ENCODE measurements at regions not wholly inside any gene's neighbourhood (a gene's known extent, or its start where the extent isn't known, plus 50 kb on each side); places are given as distances from the start of the nearest gene placed in this dataset.
"Not testable (repeated sequence)": the region's sequence is repeated elsewhere in the genome, so short reads cannot be mapped to it uniquely, and the experiment has no call there.

DNA sequence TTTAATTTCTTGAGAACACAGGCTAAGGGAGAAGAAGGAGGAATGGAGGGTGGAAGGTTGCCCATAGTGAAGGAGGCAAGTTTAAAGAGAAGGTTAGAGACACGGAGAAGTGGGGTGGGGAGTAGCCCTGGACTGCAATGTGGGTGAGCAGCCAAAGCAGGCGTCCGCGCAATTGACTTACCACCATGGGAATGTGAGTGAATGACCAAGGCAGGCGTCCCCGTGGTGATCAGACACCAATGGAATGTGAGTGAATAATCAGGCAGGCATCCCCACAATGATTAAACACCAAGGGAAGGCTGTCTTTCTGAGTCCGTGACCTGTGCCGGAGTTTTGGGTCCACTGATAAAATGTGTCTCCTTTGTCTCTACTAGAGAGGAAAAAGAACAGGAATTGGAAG, 1223.1 kb downstream of the ARAP2 start:
- 98% methylated on average over 8 of the region's 8 CpGs for WGBS (ENCODE audit: insufficient coverage)

DNA sequence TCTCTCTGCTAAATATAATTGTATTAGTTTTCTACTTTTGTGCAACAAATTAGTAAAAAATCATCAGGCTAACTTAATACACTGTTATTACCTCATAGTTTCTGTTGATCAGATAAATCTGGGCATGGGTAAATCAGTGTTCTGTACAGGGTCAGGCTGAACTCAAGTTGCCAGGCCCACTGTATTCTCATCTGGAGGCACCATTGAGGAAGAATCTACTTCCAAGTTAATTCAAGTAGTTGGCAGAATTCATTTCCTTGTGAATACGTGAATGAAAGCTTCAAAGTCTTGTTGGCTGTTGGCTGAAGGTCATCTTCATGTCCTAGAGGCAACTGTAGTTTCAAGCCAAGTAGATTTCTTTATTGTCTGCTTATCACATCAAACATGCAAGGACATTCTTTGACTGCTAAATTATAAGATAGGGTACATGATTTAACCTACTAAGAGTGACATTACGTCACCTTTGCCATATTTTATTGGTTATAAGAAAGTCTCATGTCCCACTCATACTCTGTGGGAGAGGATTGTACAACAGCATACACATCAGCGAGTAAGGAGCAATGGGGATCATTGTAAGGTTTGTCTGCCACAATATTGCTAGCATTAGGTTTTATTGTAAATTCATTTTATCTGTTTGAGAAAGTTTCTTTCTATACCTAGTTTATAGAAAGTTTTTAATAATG, 1219.0 kb downstream of the ARAP2 start:
- no peak for DNase-seq
- Histone ChIP-seq H3K36me3 (ENCODE audit: control insufficient read depth in 4 of 4, insufficient read depth in 4 of 4, low read length in 3 of 4) (no peaks in the 10 kb centered on the region), H3K9me3 (ENCODE audit: control extremely low read depth in 1 of 5, control insufficient read depth in 4 of 5, insufficient read depth in 2 of 5, low read depth in 1 of 5, low read length in 4 of 5) (no peaks in the 10 kb centered on the region), H3K4me3 (ENCODE audit: control insufficient read depth in 1 of 7, extremely low read depth in 1 of 7, insufficient read depth in 4 of 7, low read depth in 2 of 7, low read length in 6 of 7) (no peak overlapping the region), H3K4me1 (ENCODE audit: control extremely low read depth in 1 of 4, control insufficient read depth in 4 of 4, insufficient read depth in 4 of 4, low read length in 3 of 4) (no peaks in the 10 kb centered on the region), H3K27ac (ENCODE audit: insufficient read depth in 1 of 2, low read depth in 1 of 2, low read length in 2 of 2, poor library complexity in 1 of 2, severe bottlenecking in 2 of 2) (no peak overlapping the region), H3K27me3 (replicated peaks in 2 of 5; ENCODE audit: control insufficient read depth in 4 of 5, insufficient read depth in 5 of 5, low read length in 4 of 5) (no peaks in the 10 kb centered on the region)
- ChIA-PET CTCF (no interaction called here), POLR2A (no interaction called here)
- 67% methylated on average over 1 of the region's 3 CpGs for WGBS (ENCODE audit: insufficient coverage)

More for the DNA sequence above, 1223.1 kb downstream of the ARAP2 start:
- H3K4me1 ChIP-seq (ENCODE audit: control extremely low read depth in 1 of 4, control insufficient read depth in 4 of 4, insufficient read depth in 4 of 4, low read length in 3 of 4); H3K27ac ChIP-seq (ENCODE audit: insufficient read depth in 1 of 2, low read depth in 1 of 2, low read length in 2 of 2, poor library complexity in 1 of 2, severe bottlenecking in 2 of 2); H3K9me3 ChIP-seq (ENCODE audit: control extremely low read depth in 1 of 5, control insufficient read depth in 4 of 5, insufficient read depth in 2 of 5, low read depth in 1 of 5, low read length in 4 of 5); POLR2A ChIA-PET; H3K36me3 ChIP-seq (ENCODE audit: control insufficient read depth in 4 of 4, insufficient read depth in 4 of 4, low read length in 3 of 4); H3K27me3 ChIP-seq (replicated peaks in 2 of 5; ENCODE audit: control insufficient read depth in 4 of 5, insufficient read depth in 5 of 5, low read length in 4 of 5); DNase-seq; CTCF ChIA-PET; H3K4me3 ChIP-seq (ENCODE audit: control insufficient read depth in 1 of 7, extremely low read depth in 1 of 7, insufficient read depth in 4 of 7, low read depth in 2 of 7, low read length in 6 of 7): not testable (repeated sequence)

DNA sequence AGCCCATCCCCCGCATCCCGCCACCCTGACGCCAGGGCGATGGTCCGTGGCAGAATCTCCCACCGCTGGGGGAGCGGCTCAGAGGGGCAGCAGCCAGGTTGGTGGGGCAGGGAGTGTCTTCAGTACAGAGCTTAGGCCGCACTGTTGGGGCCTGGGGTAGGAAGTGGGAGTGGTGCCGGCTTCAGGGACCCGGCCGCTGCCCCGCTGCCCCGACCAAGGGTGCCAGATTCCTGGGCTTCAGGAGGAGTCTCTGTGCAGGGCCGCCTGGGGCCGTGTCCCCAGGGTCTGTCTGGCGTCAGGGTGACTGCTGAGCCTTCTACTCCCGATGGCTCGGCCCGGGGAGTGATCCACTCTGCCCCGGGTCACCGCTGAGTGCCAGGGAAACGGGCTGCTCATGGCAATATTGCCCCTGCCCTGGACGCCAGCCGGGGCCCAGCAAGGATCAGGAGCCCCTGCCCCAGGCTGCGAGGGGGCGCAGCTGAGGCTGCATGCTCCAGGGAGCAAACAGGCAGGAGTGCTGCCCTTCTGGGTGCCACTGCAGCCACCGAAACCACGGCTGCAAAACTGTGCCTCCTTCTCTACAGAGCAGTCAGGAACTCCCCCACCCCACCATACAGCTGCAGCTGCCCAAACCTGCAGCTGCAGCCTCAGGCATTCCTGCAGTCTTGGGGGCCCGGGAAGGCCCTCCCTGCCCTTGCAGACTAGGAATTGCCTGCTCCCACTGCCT, 1206.1 kb downstream of the ARAP2 start:
- no peak overlapping the region for H3K27ac ChIP-seq (ENCODE audit: insufficient read depth in 1 of 2, low read depth in 1 of 2, low read length in 2 of 2, poor library complexity in 1 of 2, severe bottlenecking in 2 of 2)
- POLR2A ChIA-PET, result no interaction called here
- WGBS (ENCODE audit: insufficient coverage), result 97% methylated on average over 22 of the region's 29 CpGs
- CTCF ChIA-PET, result interaction anchor here (1.4 kb wide), 1 partner anchor 12 kb away, joined by 3 read pairs; no protein-coding TSS in a partner anchor
- DNase-seq, result no peak
- no peaks in the 10 kb centered on the region for H3K9me3 ChIP-seq (ENCODE audit: control extremely low read depth in 1 of 5, control insufficient read depth in 4 of 5, insufficient read depth in 2 of 5, low read depth in 1 of 5, low read length in 4 of 5)
- H3K4me3 ChIP-seq (ENCODE audit: control insufficient read depth in 1 of 7, extremely low read depth in 1 of 7, insufficient read depth in 4 of 7, low read depth in 2 of 7, low read length in 6 of 7), result no peak overlapping the region
- no peaks in the 10 kb centered on the region for H3K27me3 ChIP-seq (replicated peaks in 2 of 5; ENCODE audit: control insufficient read depth in 4 of 5, insufficient read depth in 5 of 5, low read length in 4 of 5)
- no peaks in the 10 kb centered on the region for H3K4me1 ChIP-seq (ENCODE audit: control extremely low read depth in 1 of 4, control insufficient read depth in 4 of 4, insufficient read depth in 4 of 4, low read length in 3 of 4)
- H3K36me3 ChIP-seq (ENCODE audit: control insufficient read depth in 4 of 4, insufficient read depth in 4 of 4, low read length in 3 of 4), result no peaks in the 10 kb centered on the region

DNA sequence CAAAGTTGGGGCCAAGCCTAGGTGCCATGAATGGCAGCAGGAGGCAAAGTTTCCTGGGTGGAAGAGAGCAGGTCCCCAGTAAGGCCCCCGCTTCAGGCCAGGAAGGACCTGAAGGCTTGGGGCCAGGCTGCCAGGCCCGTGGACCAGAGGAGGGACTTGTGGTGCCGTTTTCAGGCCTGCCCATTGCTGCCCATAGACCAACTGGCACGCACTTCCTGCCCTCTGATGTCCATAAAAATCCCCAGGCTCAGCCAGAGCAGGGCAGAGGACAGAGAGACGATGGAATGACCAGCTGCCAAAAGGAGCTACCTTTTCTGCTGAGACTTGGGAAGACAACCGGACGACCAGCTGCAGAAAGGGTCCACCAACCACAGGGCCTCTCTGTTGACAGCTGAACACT, 1205.5 kb downstream of the ARAP2 start:
- H3K9me3 ChIP-seq (ENCODE audit: control extremely low read depth in 1 of 5, control insufficient read depth in 4 of 5, insufficient read depth in 2 of 5, low read depth in 1 of 5, low read length in 4 of 5), result no peaks in the 10 kb centered on the region
- no peaks in the 10 kb centered on the region for H3K36me3 ChIP-seq (ENCODE audit: control insufficient read depth in 4 of 4, insufficient read depth in 4 of 4, low read length in 3 of 4)
- 91% methylated on average over 7 of the region's 7 CpGs for WGBS (ENCODE audit: insufficient coverage)
- no peak for DNase-seq
- CTCF ChIA-PET, result interaction anchor here (1.4 kb wide), 1 partner anchor 11 kb away, joined by 3 read pairs; no protein-coding TSS in a partner anchor
- no peak overlapping the region for H3K27ac ChIP-seq (ENCODE audit: insufficient read depth in 1 of 2, low read depth in 1 of 2, low read length in 2 of 2, poor library complexity in 1 of 2, severe bottlenecking in 2 of 2)
- no peaks in the 10 kb centered on the region for H3K4me1 ChIP-seq (ENCODE audit: control extremely low read depth in 1 of 4, control insufficient read depth in 4 of 4, insufficient read depth in 4 of 4, low read length in 3 of 4)
- POLR2A ChIA-PET, result no interaction called here
- H3K27me3 ChIP-seq (replicated peaks in 2 of 5; ENCODE audit: control insufficient read depth in 4 of 5, insufficient read depth in 5 of 5, low read length in 4 of 5), result no peaks in the 10 kb centered on the region
- H3K4me3 ChIP-seq (ENCODE audit: control insufficient read depth in 1 of 7, extremely low read depth in 1 of 7, insufficient read depth in 4 of 7, low read depth in 2 of 7, low read length in 6 of 7), result no peak overlapping the region

DNA sequence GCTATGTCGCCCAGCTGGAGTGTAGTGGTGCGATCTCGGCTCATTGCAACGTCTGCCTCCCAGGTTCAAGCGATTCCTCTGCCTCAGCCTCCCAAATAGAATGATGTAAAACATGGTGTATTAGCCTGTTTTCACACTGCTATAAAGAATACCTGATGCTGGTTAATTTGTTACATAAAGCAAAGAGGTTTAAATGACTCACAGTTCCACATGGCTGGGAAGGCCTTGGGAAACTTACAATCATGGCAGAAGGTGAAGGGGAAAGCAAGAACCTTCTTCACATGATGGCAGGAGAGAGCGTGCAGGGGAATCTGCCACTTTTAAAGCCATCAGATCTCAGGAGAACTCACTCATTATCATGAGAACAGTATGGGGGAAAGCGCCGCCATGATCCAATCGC, 1191.8 kb downstream of the ARAP2 start:
- no peaks in the 10 kb centered on the region for H3K27me3 ChIP-seq (replicated peaks in 2 of 5; ENCODE audit: control insufficient read depth in 4 of 5, insufficient read depth in 5 of 5, low read length in 4 of 5)
- H3K36me3 ChIP-seq (ENCODE audit: control insufficient read depth in 4 of 4, insufficient read depth in 4 of 4, low read length in 3 of 4), result no peaks in the 10 kb centered on the region
- DNase-seq, result no peak
- CTCF ChIA-PET, result no interaction called here
- H3K4me3 ChIP-seq (ENCODE audit: control insufficient read depth in 1 of 7, extremely low read depth in 1 of 7, insufficient read depth in 4 of 7, low read depth in 2 of 7, low read length in 6 of 7), result no peak overlapping the region
- H3K4me1 ChIP-seq (ENCODE audit: control extremely low read depth in 1 of 4, control insufficient read depth in 4 of 4, insufficient read depth in 4 of 4, low read length in 3 of 4), result no peaks in the 10 kb centered on the region
- no peak overlapping the region for H3K27ac ChIP-seq (ENCODE audit: insufficient read depth in 1 of 2, low read depth in 1 of 2, low read length in 2 of 2, poor library complexity in 1 of 2, severe bottlenecking in 2 of 2)
- WGBS (ENCODE audit: insufficient coverage), result 100% methylated on average over 1 of the region's 9 CpGs
- POLR2A ChIA-PET, result no interaction called here
- H3K9me3 ChIP-seq (ENCODE audit: control extremely low read depth in 1 of 5, control insufficient read depth in 4 of 5, insufficient read depth in 2 of 5, low read depth in 1 of 5, low read length in 4 of 5), result no peaks in the 10 kb centered on the region

DNA sequence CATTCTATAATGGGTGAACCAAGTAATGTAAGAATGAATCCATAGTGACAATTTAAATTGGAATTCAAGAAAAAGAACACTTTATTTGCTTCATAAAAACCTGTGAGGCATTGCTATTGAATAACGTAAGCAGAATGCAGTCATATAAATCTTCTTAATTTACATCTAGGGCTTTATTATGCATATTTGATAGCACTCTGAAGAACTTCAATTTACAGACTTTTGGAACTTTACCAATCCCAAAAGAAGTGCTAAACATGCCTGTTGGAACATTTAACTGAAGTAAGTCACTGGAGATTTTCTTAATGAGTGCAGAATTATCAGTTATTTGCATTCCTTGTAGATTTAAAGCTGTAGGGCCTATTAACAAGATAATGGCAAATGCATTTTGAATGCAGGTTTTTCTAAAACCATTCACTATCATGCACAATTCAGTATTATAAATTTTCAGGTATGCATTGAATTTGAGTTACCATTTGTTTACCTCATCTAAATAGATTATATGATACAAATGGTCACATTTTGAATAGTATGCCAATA, 1181.2 kb downstream of the ARAP2 start:
- POLR2A ChIA-PET, result no interaction called here
- H3K4me3 ChIP-seq (ENCODE audit: control insufficient read depth in 1 of 7, extremely low read depth in 1 of 7, insufficient read depth in 4 of 7, low read depth in 2 of 7, low read length in 6 of 7), result no peak overlapping the region
- no peaks in the 10 kb centered on the region for H3K4me1 ChIP-seq (ENCODE audit: control extremely low read depth in 1 of 4, control insufficient read depth in 4 of 4, insufficient read depth in 4 of 4, low read length in 3 of 4)
- no peak overlapping the region for H3K27ac ChIP-seq (ENCODE audit: insufficient read depth in 1 of 2, low read depth in 1 of 2, low read length in 2 of 2, poor library complexity in 1 of 2, severe bottlenecking in 2 of 2)
- H3K36me3 ChIP-seq (ENCODE audit: control insufficient read depth in 4 of 4, insufficient read depth in 4 of 4, low read length in 3 of 4), result no peaks in the 10 kb centered on the region
- DNase-seq, result no peak
- CTCF ChIA-PET, result no interaction called here
- H3K9me3 ChIP-seq (ENCODE audit: control extremely low read depth in 1 of 5, control insufficient read depth in 4 of 5, insufficient read depth in 2 of 5, low read depth in 1 of 5, low read length in 4 of 5), result no peaks in the 10 kb centered on the region
- whole genome bisulfite sequencing (ENCODE audit: insufficient coverage), result no CpG with 5 or more reads among the region's 1 CpG
- H3K27me3 ChIP-seq (replicated peaks in 2 of 5; ENCODE audit: control insufficient read depth in 4 of 5, insufficient read depth in 5 of 5, low read length in 4 of 5), result no peaks in the 10 kb centered on the region

DNA sequence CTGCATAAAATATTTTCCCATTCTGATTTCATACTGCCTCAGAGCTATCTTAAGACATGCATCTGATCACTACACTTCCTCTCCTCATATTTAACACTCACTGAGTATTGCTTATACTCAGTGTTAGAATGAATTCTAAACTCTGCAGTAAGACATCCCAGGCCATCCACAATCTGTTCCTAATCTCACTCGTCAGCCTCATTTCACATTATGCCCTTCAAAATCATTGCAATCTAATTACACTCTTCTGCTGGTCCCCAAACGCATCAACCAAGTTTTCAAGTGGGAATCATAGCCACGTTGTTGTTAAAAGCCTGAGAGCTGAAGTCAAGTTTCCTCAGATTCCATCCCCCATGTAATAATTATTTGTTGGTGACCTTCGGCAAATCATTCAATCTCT, 1177.9 kb downstream of the ARAP2 start:
- Histone ChIP-seq H3K27ac (ENCODE audit: insufficient read depth in 1 of 2, low read depth in 1 of 2, low read length in 2 of 2, poor library complexity in 1 of 2, severe bottlenecking in 2 of 2) (no peak overlapping the region), H3K4me3 (ENCODE audit: control insufficient read depth in 1 of 7, extremely low read depth in 1 of 7, insufficient read depth in 4 of 7, low read depth in 2 of 7, low read length in 6 of 7) (no peak overlapping the region), H3K27me3 (replicated peaks in 2 of 5; ENCODE audit: control insufficient read depth in 4 of 5, insufficient read depth in 5 of 5, low read length in 4 of 5) (no peaks in the 10 kb centered on the region), H3K4me1 (ENCODE audit: control extremely low read depth in 1 of 4, control insufficient read depth in 4 of 4, insufficient read depth in 4 of 4, low read length in 3 of 4) (no peaks in the 10 kb centered on the region), H3K9me3 (ENCODE audit: control extremely low read depth in 1 of 5, control insufficient read depth in 4 of 5, insufficient read depth in 2 of 5, low read depth in 1 of 5, low read length in 4 of 5) (no peaks in the 10 kb centered on the region), H3K36me3 (ENCODE audit: control insufficient read depth in 4 of 4, insufficient read depth in 4 of 4, low read length in 3 of 4) (no peaks in the 10 kb centered on the region)
- WGBS (ENCODE audit: insufficient coverage), result 89% methylated on average over 2 of the region's 4 CpGs
- ChIA-PET CTCF (no interaction called here), POLR2A (no interaction called here)
- DNase-seq, result no peak

Data from common myeloid progenitor, CD34-positive (primary cell).